ENCODE measurements at regions not wholly inside any gene's neighbourhood (a gene's known extent, or its start where the extent isn't known, plus 50 kb on each side); places are given as distances from the start of the nearest gene placed in this dataset.

DNA sequence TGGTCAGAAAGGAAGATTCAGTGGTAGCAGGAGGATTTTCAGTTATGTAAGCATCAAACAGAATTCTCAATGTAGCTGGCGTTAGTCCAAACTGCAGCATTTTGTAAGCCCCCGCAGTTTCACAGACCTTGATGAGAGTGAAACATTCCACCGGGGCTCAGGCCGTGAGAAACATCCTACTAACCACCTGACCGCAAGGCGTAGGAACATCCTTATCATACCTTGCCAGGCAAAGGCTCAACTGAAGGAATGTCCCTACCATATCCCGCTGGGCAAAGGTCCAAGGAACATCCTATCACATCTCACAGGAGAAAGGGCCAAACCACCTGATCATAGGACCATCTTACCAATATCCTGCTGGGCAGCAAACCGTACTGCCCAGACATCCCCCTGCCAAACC, 624.8 kb upstream of the TMEM132C start:
- no peaks in the 10 kb centered on the region for H3K4me1 ChIP-seq (replicated peaks in 1 of 2)
- no peak for DNase-seq
- WGBS, 4 donors, result 88 to 93% (median 91%) methylated on average over 8 of the region's 8 CpGs
- H3K27me3 ChIP-seq, result no peaks in the 10 kb centered on the region
- no peaks in the 10 kb centered on the region for H3K36me3 ChIP-seq (replicated peaks in 1 of 2)
- no peaks in the 10 kb centered on the region for H3K9me3 ChIP-seq (replicated peaks in 1 of 3)
- no peak overlapping the region for H3K4me3 ChIP-seq
- no peak overlapping the region for H3K27ac ChIP-seq
- no peak for TF ChIP-seq POLR2A (IDR thresholded peaks at IDR 0.05)
- TF ChIP-seq, protein P1, sequence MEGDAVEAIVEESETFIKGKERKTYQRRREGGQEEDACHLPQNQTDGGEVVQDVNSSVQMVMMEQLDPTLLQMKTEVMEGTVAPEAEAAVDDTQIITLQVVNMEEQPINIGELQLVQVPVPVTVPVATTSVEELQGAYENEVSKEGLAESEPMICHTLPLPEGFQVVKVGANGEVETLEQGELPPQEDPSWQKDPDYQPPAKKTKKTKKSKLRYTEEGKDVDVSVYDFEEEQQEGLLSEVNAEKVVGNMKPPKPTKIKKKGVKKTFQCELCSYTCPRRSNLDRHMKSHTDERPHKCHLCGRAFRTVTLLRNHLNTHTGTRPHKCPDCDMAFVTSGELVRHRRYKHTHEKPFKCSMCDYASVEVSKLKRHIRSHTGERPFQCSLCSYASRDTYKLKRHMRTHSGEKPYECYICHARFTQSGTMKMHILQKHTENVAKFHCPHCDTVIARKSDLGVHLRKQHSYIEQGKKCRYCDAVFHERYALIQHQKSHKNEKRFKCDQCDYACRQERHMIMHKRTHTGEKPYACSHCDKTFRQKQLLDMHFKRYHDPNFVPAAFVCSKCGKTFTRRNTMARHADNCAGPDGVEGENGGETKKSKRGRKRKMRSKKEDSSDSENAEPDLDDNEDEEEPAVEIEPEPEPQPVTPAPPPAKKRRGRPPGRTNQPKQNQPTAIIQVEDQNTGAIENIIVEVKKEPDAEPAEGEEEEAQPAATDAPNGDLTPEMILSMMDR (IDR thresholded peaks at IDR 0.05), result no peak
- intact Hi-C loops (cut with DNase I), result no loop called here

GRCh38 chr12:127648321-127648720, 618.6 kb upstream of the TMEM132C start:
- Histone ChIP-seq H3K36me3 (replicated peaks in 1 of 2) (no peaks in the 10 kb centered on the region), H3K27ac (no peak overlapping the region), H3K4me3 (no peak overlapping the region), H3K27me3 (no peaks in the 10 kb centered on the region), H3K9me3 (replicated peaks in 1 of 3) (no peaks in the 10 kb centered on the region), H3K4me1 (replicated peaks in 1 of 2) (no peaks in the 10 kb centered on the region)
- TF ChIP-seq POLR2A (IDR thresholded peaks at IDR 0.05), result no peak
- TF ChIP-seq, protein P1 (IDR thresholded peaks at IDR 0.05), result no peak
- WGBS, 4 donors, result 81 to 87% (median 84%) methylated on average over 5 of the region's 5 CpGs
- no peak for DNase-seq
- intact Hi-C loops (cut with DNase I), result no loop called here

DNA sequence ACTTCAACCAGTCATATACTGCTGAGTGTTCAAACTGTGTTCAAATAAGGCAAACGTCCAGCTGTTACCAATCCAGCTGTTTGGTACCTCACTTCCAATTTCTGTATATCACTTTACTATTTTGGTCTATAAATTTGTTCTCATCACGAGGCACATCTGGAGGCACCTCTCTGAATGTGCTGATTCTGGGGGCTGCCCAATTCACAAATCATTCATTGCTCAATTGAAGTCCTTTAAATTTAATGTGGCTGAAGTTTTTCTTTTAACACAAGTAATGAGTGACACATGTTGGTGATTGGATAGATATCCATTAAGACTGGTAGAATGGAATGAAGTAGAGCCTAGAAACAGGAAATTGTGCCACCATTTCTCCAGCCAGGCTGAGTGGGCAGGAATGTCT, 617.0 kb upstream of the TMEM132C start:
- no peak for TF ChIP-seq POLR2A (IDR thresholded peaks at IDR 0.05)
- TF ChIP-seq, protein P1 (IDR thresholded peaks at IDR 0.05), result no peak
- Histone ChIP-seq H3K9me3 (replicated peaks in 1 of 3) (no peaks in the 10 kb centered on the region), H3K4me1 (replicated peaks in 1 of 2) (no peaks in the 10 kb centered on the region), H3K27me3 (no peaks in the 10 kb centered on the region), H3K27ac (no peak overlapping the region), H3K4me3 (no peak overlapping the region), H3K36me3 (replicated peaks in 1 of 2) (no peaks in the 10 kb centered on the region)
- intact Hi-C loops (cut with DNase I), result no loop called here
- WGBS, 4 donors, result 58 to 87% (median 69%) methylated on average over 2 of the region's 2 CpGs
- DNase-seq, result no peak

GRCh38 chr12:127650626-127651025, 616.3 kb upstream of the TMEM132C start:
- WGBS, 4 donors, result 57 to 73% (median 62%) methylated on average over 5 of the region's 5 CpGs
- intact Hi-C loops (cut with DNase I), result no loop called here
- Histone ChIP-seq H3K27me3 (no peaks in the 10 kb centered on the region), H3K4me3 (no peak overlapping the region), H3K27ac (no peak overlapping the region), H3K9me3 (replicated peaks in 1 of 3) (no peaks in the 10 kb centered on the region), H3K36me3 (replicated peaks in 1 of 2) (no peaks in the 10 kb centered on the region), H3K4me1 (replicated peaks in 1 of 2) (no peaks in the 10 kb centered on the region)
- TF ChIP-seq, protein P1 (IDR thresholded peaks at IDR 0.05), result no peak
- TF ChIP-seq POLR2A (IDR thresholded peaks at IDR 0.05), result no peak
- no peak for DNase-seq

Measured in adrenal gland (tissue), 9 donors.